ENCODE measurements at regions not wholly inside any gene's neighbourhood (a gene's known extent, or its start where the extent isn't known, plus 50 kb on each side); places are given as distances from the start of the nearest gene placed in this dataset.
A peak's percentile ranks its signal among the peaks of the same experiment; 100 is the strongest.

- intact Hi-C loops (cut with DNase I): loop anchor here in 3 of 10 donors (5.0 to 10.0 kb wide), 3 partner anchors 280 to 420 kb away; no protein-coding TSS in a partner anchor
- no peak for ATAC-seq
These were observed 171.4 kb downstream of the PTN start for GRCh38 chr7:137172105-137172590.

GRCh38 chr7:137169282-137169698 is 174.2 kb downstream of the PTN start:
- ATAC-seq: peak; percentile 47 to 88 (median 68)
- Histone ChIP-seq H3K27me3 (no peaks in the 10 kb centered on the region), H3K4me3 (no peak overlapping the region), H3K27ac (no peak overlapping the region), H3K4me1 (peaks cover 0 to 3% (median 0%) of the 10 kb centered on the region in 12 donors), H3K9me3 (no peaks in the 10 kb centered on the region), H3K36me3 (no peaks in the 10 kb centered on the region)
- TF ChIP-seq POLR2A (IDR thresholded peaks at IDR 0.05) (no peak), CTCF (IDR thresholded peaks at IDR 0.05) (peak; percentile 29 to 79 (median 63))
- WGBS, 4 donors: 6 to 14% (median 11%) methylated on average over 8 of the region's 8 CpGs
- intact Hi-C loops (cut with DNase I): loop anchor here in 9 of 10 donors (1.0 to 10.0 kb wide), 9 partner anchors 283 to 424 kb away; no protein-coding TSS in a partner anchor
- peak in 4 of 5 donors; percentile 33 to 68 (median 45) for DNase-seq

More at GRCh38 chr7:137172105-137172590, 171.4 kb downstream of the PTN start:
- no peak overlapping the region for H3K4me3 ChIP-seq
- TF ChIP-seq POLR2A (IDR thresholded peaks at IDR 0.05): no peak
- TF ChIP-seq CTCF (IDR thresholded peaks at IDR 0.05): no peak
- no peaks in the 10 kb centered on the region for H3K27me3 ChIP-seq
- peaks cover 0 to 3% (median 0%) of the 10 kb centered on the region in 12 donors for H3K4me1 ChIP-seq
- no peak for DNase-seq
- WGBS, 4 donors: 83 to 95% (median 93%) methylated on average over 1 of the region's 1 CpG
- H3K9me3 ChIP-seq: no peaks in the 10 kb centered on the region
- H3K36me3 ChIP-seq: no peaks in the 10 kb centered on the region
- H3K27ac ChIP-seq: no peak overlapping the region

- ATAC-seq (no peak), DNase-seq (no peak)
- no peaks in the 10 kb centered on the region for H3K9me3 ChIP-seq
- WGBS, 4 donors: 89 to 96% (median 92%) methylated on average over 2 of the region's 2 CpGs
- no peaks in the 10 kb centered on the region for H3K27me3 ChIP-seq
- peaks cover 0 to 3% (median 0%) of the 10 kb centered on the region in 12 donors for H3K4me1 ChIP-seq
- H3K36me3 ChIP-seq: no peaks in the 10 kb centered on the region
- intact Hi-C loops (cut with DNase I): loop anchor here in 8 of 10 donors (2.0 to 10.0 kb wide), 8 partner anchors 285 to 425 kb away; no protein-coding TSS in a partner anchor
- no peak overlapping the region for H3K4me3 ChIP-seq
- no peak for TF ChIP-seq POLR2A (IDR thresholded peaks at IDR 0.05)
- TF ChIP-seq CTCF (IDR thresholded peaks at IDR 0.05): no peak
- no peak overlapping the region for H3K27ac ChIP-seq
These were observed 175.9 kb downstream of the PTN start for GRCh38 chr7:137167609-137168008.

GRCh38 chr7:137166363-137166762 is 177.2 kb downstream of the PTN start:
- TF ChIP-seq POLR2A (IDR thresholded peaks at IDR 0.05) (no peak), CTCF (IDR thresholded peaks at IDR 0.05) (no peak)
- 82 to 92% (median 83%) methylated on average over 2 of the region's 2 CpGs for WGBS, 4 donors
- Histone ChIP-seq H3K27me3 (no peaks in the 10 kb centered on the region), H3K9me3 (no peaks in the 10 kb centered on the region), H3K36me3 (no peaks in the 10 kb centered on the region), H3K27ac (no peak overlapping the region), H3K4me3 (no peak overlapping the region), H3K4me1 (peaks cover 0 to 3% (median 0%) of the 10 kb centered on the region in 12 donors)
- no peak for DNase-seq
- no peak for ATAC-seq
- intact Hi-C loops (cut with DNase I): loop anchor here in 6 of 10 donors (5.0 to 10.0 kb wide), 6 partner anchors 286 to 426 kb away; no protein-coding TSS in a partner anchor
